NB4 (cell line): ENCODE measurements at regions not wholly inside any gene's neighbourhood (a gene's known extent, or its start where the extent isn't known, plus 50 kb on each side); places are given as distances from the start of the nearest gene placed in this dataset.

ENCODE experiments used
- MYC ChIP-seq: IDR thresholded peaks from 2 replicates; pipeline ENCODE4 v1.6.1; 2011; ENCODE audit warnings: low read depth, low read length
- POLR2A ChIP-seq: IDR thresholded peaks from 2 replicates; pipeline ENCODE4 v1.6.1; 2011; ENCODE audit warnings: mild to moderate bottlenecking; ENCODE audit not compliant: insufficient read length; ENCODE audit errors: extremely low read depth
- TF ChIP-seq, protein P1 (sequence below): IDR thresholded peaks from one replicate; pipeline ENCODE4 v1.5.1; 2012; ENCODE audit warnings: low read depth, low read length

DNA sequence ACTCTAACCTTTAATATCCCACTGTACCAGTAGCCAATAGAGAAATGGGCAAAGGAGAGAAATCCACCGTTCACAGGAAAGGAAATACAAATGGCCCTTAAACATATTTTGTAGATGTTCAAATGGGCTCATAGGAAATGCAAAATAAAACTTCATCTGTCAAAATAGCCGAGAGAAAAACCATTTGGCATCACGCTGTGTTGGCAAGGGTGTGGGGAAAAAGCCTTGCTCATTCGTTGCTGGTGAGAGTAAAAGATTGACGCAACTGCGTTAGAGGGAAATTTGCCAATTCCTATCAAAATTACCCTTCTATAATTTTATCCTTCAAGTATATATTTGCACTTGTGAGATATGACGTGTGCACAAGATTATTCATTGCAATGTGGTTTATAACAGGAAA is 131.9 kb downstream of the EIF4E start:
- TF ChIP-seq, protein P1, sequence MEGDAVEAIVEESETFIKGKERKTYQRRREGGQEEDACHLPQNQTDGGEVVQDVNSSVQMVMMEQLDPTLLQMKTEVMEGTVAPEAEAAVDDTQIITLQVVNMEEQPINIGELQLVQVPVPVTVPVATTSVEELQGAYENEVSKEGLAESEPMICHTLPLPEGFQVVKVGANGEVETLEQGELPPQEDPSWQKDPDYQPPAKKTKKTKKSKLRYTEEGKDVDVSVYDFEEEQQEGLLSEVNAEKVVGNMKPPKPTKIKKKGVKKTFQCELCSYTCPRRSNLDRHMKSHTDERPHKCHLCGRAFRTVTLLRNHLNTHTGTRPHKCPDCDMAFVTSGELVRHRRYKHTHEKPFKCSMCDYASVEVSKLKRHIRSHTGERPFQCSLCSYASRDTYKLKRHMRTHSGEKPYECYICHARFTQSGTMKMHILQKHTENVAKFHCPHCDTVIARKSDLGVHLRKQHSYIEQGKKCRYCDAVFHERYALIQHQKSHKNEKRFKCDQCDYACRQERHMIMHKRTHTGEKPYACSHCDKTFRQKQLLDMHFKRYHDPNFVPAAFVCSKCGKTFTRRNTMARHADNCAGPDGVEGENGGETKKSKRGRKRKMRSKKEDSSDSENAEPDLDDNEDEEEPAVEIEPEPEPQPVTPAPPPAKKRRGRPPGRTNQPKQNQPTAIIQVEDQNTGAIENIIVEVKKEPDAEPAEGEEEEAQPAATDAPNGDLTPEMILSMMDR, result no peak
- TF ChIP-seq POLR2A, result no peak
- no peak for TF ChIP-seq MYC
